GM12892 (cell line): ENCODE measurements at regions not wholly inside any gene's neighbourhood (a gene's known extent, or its start where the extent isn't known, plus 50 kb on each side); places are given as distances from the start of the nearest gene placed in this dataset.

Experiments used
- DNase-seq: peaks from one replicate; pipeline ENCODE4 v3.0.0; 2011; ENCODE audit not compliant: insufficient read length
- FAIRE-seq: peaks from 2 replicates; lab custom pipeline; 2011; peaks lifted over from hg19 to GRCh38; lab: Jason Lieb, UNC
- POLR2A ChIP-seq: IDR thresholded peaks from 2 replicates; pipeline ENCODE4 v1.6.1; 2011; ENCODE audit warnings: low read depth, low read length, control low read depth
- POLR2AphosphoS5 ChIP-seq: IDR thresholded peaks from 2 replicates; pipeline ENCODE4 v1.6.1; 2011; ENCODE audit warnings: low read depth, low read length, control low read depth
- TAF1 ChIP-seq: IDR thresholded peaks from 2 replicates; pipeline ENCODE4 v1.6.1; 2011; ENCODE audit warnings: low read depth, mild to moderate bottlenecking, control low read depth, low read length, borderline replicate concordance

- no peak for DNase-seq
- FAIRE-seq = no peak
- TF ChIP-seq POLR2AphosphoS5 (no peak), POLR2A (no peak), TAF1 (no peak)
Observed at GRCh38 chr12:98109266-98109665, 406.1 kb upstream of the TMPO start.

- DNase-seq (no peak), FAIRE-seq (no peak)
- TF ChIP-seq TAF1 = no peak
- no peak for TF ChIP-seq POLR2AphosphoS5
- no peak for TF ChIP-seq POLR2A
Observed at GRCh38 chr12:98110536-98110935, 404.9 kb upstream of the TMPO start.

- TF ChIP-seq POLR2AphosphoS5 = no peak
- no peak for TF ChIP-seq TAF1
- no peak for TF ChIP-seq POLR2A
- FAIRE-seq (no peak), DNase-seq (no peak)
Observed at GRCh38 chr12:98113548-98113947, 401.8 kb upstream of the TMPO start.

- FAIRE-seq (no peak), DNase-seq (no peak)
- no peak for TF ChIP-seq POLR2A
- TF ChIP-seq POLR2AphosphoS5 = no peak
- TF ChIP-seq TAF1 = no peak
Observed at GRCh38 chr12:98121963-98122362, 393.4 kb upstream of the TMPO start.

- FAIRE-seq = no peak
- no peak for DNase-seq
- TF ChIP-seq POLR2A (no peak), TAF1 (no peak), POLR2AphosphoS5 (no peak)
Observed at GRCh38 chr12:98123021-98123461, 392.3 kb upstream of the TMPO start.

- TF ChIP-seq POLR2AphosphoS5 (no peak), POLR2A (no peak), TAF1 (no peak)
- FAIRE-seq = no peak
- no peak for DNase-seq
Observed at GRCh38 chr12:98126637-98127335, 388.6 kb upstream of the TMPO start.

GRCh38 chr12:98127336-98127679 lies 388.1 kb upstream of the TMPO start:
- TF ChIP-seq TAF1 (no peak), POLR2A (no peak), POLR2AphosphoS5 (no peak)
- DNase-seq (no peak), FAIRE-seq (no peak)

- no peak for DNase-seq
- TF ChIP-seq TAF1 = no peak
- TF ChIP-seq POLR2A = no peak
- no peak for TF ChIP-seq POLR2AphosphoS5
- no peak for FAIRE-seq
Observed at GRCh38 chr12:98127854-98128253, 387.5 kb upstream of the TMPO start.

GRCh38 chr12:98136544-98136943 lies 378.8 kb upstream of the TMPO start:
- no peak for FAIRE-seq
- DNase-seq = no peak
- TF ChIP-seq POLR2AphosphoS5 = no peak
- TF ChIP-seq TAF1 = no peak
- TF ChIP-seq POLR2A = no peak

GRCh38 chr12:98137278-98137677 lies 378.1 kb upstream of the TMPO start:
- DNase-seq (no peak), FAIRE-seq (no peak)
- no peak for TF ChIP-seq TAF1
- TF ChIP-seq POLR2AphosphoS5 = no peak
- TF ChIP-seq POLR2A = no peak

- no peak for FAIRE-seq
- TF ChIP-seq POLR2AphosphoS5 (no peak), POLR2A (no peak), TAF1 (no peak)
- no peak for DNase-seq
Observed at GRCh38 chr12:98144953-98145352, 370.4 kb upstream of the TMPO start.

- no peak for FAIRE-seq
- no peak for DNase-seq
- TF ChIP-seq POLR2AphosphoS5 (no peak), POLR2A (no peak), TAF1 (no peak)
Observed at GRCh38 chr12:98146043-98146442, 369.3 kb upstream of the TMPO start.
